Amniotic epithelial cell (primary cell): ENCODE measurements at regions not wholly inside any gene's neighbourhood (a gene's known extent, or its start where the extent isn't known, plus 50 kb on each side); places are given as distances from the start of the nearest gene placed in this dataset.
"Not testable (repeated sequence)": the region's sequence is repeated elsewhere in the genome, so short reads cannot be mapped to it uniquely, and the experiment has no call there.

Experiments used
- DNase-seq: peaks from one replicate; pipeline ENCODE4 v3.0.0-alpha.2; 2010; ENCODE audit warnings: low read depth

- no peak for DNase-seq
Measured at GRCh38 chr5:179409806-179410205, 64.5 kb upstream of the ADAMTS2 start.

- DNase-seq: no peak
Measured at GRCh38 chr5:179408611-179409010, 63.4 kb upstream of the ADAMTS2 start.

DNA sequence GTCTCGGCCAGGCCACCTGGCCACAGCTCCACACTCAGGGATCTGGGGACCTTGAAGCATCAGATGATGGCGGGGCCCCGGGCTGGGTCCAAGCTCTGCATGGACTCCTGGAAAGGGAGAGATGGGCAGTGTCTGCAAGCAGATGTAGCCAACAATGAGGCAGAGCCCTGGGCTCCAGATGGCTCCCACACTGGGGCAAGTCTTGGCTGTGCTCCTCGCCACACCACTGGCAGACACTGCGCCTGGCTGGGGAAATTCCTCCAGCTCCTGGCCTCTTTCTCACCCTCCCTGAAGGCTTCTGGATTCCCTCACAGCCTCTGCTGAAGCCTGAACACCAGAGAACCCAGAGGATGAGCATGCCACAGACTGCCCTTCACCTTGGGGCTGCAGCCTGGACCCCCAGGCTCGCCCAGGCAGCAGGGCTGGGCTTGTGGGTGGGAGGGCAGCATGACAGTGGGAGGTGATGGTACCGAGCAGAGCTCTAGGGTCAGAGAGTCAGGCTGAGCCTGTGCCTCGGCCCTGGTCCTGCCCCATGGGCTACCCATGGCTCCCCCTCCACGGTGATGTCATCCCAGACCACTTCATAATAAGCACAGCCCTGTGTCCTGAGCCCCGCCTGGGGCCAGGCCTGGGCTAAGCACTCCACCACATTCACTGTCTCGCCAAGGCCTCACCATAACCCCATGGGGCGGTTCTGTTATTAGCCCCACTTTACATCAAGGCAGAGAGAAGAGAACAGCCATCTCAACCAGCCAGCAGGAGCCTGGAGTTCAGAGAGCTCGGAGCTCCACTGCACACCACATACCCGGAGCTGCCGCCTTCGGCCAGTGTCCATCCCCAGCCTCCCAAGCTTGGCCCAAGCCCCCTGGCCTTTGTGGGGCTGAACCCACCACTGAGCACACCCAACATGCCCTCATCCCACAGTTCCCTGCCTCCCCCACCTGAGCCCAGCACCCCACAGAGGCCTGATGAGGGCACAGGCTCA lies 62.2 kb upstream of the ADAMTS2 start:
- peak; percentile 60 for DNase-seq

DNA sequence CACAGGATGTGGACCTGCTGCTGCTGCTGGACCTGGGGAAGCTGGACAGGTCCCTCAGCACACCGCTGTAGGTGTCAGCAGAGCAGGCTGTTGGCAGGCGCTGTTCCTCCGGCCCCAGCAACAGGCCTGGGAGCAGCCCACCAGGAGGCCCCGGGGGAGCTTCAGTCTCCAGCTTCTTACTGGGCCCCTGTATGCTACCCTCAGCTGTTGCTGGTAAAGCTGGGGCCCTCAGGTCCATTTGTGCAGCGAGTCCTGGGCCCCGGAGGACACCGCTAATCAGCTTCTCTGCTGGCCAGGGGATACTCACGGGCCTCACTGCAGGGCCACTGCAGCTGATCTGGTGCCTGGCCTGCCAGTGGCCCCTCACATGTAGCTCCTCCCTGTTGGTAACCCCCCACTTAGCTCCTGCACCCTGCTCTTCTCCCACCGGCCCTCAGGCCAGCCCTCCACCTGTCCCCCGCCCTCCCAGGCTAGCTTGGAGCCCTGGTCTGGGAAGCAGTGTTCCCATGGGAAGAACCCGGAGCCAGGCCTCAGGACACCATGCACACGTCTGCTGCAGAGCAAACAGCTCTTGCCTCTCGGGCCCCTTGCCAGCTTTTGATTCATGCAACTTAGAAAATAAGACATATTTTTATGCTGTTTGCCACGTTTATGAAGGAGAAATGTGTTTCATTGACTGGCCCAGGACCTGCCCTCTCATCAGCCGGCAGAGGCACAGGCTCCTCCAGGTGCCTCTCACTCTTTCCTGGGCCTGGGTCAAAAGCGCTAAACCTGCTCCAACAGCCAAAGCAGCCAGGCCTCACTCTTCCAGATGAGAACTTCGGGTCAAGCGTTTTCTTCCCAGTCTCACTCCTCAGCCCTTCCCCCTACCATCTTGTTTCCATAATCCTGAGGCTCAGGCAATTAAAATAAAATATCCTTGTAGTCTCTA lies 61.0 kb upstream of the ADAMTS2 start:
- peak; percentile 19 for DNase-seq

DNA sequence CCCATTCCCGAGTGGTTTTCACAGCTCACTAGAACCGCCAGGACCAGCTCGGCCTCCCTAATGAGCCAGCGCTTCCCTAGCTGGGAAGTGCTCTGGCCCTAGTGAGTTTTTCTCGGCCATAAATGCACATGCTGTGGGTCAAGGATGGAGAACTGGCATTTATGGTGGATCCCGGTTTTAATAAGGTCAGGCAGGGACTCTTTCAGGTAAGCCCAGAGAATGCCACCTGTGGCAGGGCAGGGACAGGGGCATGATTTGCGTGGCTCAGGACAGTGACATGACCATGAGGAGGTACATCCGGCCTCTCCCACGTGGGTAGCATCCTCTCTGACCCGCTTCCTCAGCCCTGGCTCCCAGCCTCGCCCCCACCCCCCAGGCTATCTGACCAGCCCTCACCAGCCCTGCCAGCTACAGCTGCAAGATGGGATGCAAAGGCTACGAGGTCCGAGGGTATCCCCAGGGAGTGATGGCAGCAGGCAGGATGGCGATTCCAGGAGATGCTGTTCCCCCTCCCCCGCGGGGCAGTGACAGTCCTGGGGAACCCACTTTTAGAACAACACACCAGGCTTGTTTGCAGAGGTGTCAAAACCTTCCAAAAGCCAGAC lies 60.3 kb upstream of the ADAMTS2 start:
- DNase-seq: no peak

GRCh38 chr5:179405054-179405416 lies 59.8 kb upstream of the ADAMTS2 start:
- DNase-seq: no peak

GRCh38 chr5:179404321-179405053 lies 59.2 kb upstream of the ADAMTS2 start:
- DNase-seq: peak; percentile 22

DNA sequence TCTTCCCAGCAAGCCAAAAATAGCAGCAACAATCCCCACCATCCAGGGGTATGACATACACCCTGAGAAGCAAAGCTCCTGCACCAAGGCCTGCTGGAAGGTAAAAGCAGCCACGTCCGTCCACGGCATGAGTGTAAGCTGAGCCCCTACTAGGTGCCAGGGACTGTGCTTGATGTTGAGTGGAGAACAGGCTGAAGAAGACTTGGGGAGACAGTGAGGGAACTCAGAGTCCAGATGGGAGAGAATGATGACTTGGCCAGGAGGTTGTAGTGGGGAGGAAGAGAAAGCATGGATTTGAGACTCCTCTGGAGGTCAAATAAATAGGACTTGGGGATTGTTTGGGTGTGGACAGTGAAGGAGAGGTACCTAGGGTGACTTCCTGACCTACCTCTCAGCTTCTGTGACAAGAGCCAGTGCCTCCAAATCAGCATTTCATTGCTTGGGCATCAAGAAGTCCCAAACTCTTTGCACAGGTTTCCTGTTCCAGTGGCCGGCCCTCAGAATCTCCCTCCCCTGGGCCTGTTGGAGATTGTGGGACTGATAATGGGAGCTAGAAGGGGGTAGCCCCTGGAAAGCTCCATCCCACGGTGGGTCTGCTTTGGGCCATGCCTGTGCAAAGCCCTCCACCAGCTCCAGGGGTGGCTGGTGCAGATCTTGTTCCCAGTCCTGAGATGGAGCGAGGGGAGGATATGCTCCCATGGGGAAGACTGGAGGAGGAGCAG lies 58.3 kb upstream of the ADAMTS2 start:
- DNase-seq: no peak

GRCh38 chr5:179400435-179400834 lies 55.2 kb upstream of the ADAMTS2 start:
- not testable (repeated sequence) for DNase-seq

DNA sequence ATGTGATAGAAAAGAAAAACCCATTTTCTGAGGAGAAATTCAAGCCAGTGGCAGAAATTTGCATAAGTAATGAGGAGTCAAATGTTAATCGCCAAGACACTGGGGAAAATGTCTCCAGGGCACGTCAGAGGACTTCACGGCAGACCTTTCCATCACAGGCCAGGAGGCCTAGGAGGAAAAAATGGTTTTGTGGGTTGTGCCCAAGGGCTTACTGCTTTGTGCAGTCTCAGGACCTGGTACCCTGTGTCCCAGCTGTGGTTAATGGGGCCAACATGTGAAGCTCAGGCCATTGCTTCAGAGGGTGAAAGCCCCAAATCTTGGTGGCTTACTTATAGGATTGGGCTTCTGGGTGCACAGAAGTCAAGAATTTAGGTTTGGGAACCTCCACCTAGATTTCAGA lies 54.8 kb upstream of the ADAMTS2 start:
- no peak for DNase-seq

GRCh38 chr5:179399327-179399726 lies 54.1 kb upstream of the ADAMTS2 start:
- DNase-seq: not testable (repeated sequence)

DNA sequence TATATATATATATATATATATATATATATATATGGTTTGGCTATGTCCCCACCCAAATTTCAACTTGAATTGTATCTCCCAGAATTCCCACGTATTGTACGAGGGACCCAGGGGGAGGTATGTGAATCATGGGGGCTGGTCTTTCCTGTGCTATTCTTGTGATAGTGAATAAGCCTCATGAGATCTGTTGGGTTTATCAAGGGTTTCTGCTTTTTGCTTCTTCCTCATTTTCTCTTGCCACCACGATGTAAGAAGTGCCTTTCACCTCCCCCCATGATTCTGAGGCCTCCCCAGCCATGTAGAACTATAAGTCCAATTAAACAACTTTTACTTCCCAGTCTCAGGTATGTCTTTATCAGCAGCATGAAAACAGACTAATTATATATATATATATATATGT lies 52.3 kb upstream of the ADAMTS2 start:
- DNase-seq: no peak
